ENCODE measurements at regions not wholly inside any gene's neighbourhood (a gene's known extent, or its start where the extent isn't known, plus 50 kb on each side); places are given as distances from the start of the nearest gene placed in this dataset.

GRCh38 chr18:46373131-46373530 is 268.9 kb downstream of the HAUS1 start:
- in situ Hi-C loops (cut with HindIII; ENCODE audit: low sequenced_read_pairs) = loop anchor here (5.0 kb wide), 1 partner anchor 91 kb away; no protein-coding TSS in a partner anchor

GRCh38 chr18:46373791-46374190 is 269.6 kb downstream of the HAUS1 start:
- in situ Hi-C loops (cut with HindIII; ENCODE audit: low sequenced_read_pairs) = loop anchor here (5.0 kb wide), 1 partner anchor 91 kb away; no protein-coding TSS in a partner anchor

- in situ Hi-C loops (cut with HindIII; ENCODE audit: low sequenced_read_pairs) = loop anchor here (5.0 kb wide), 1 partner anchor 93 kb away; no protein-coding TSS in a partner anchor
These were observed 270.7 kb downstream of the HAUS1 start for GRCh38 chr18:46374850-46375249.

- in situ Hi-C loops (cut with HindIII; ENCODE audit: low sequenced_read_pairs) = no loop called here
These were observed 273.4 kb downstream of the HAUS1 start for GRCh38 chr18:46377557-46377956.

- in situ Hi-C loops (cut with HindIII; ENCODE audit: low sequenced_read_pairs) = no loop called here
These were observed 274.1 kb downstream of the HAUS1 start for GRCh38 chr18:46378126-46378863.

- in situ Hi-C loops (cut with HindIII; ENCODE audit: low sequenced_read_pairs) = no loop called here
These were observed 274.7 kb downstream of the HAUS1 start for GRCh38 chr18:46378864-46379207.

GRCh38 chr18:46379323-46379950 is 275.3 kb downstream of the HAUS1 start:
- in situ Hi-C loops (cut with HindIII; ENCODE audit: low sequenced_read_pairs) = no loop called here

- in situ Hi-C loops (cut with HindIII; ENCODE audit: low sequenced_read_pairs) = no loop called here
These were observed 271.9 kb downstream of the LOXHD1 start for GRCh38 chr18:46385124-46385523.

- in situ Hi-C loops (cut with HindIII; ENCODE audit: low sequenced_read_pairs) = no loop called here
These were observed 270.2 kb downstream of the LOXHD1 start for GRCh38 chr18:46386788-46387187.

GRCh38 chr18:46387441-46388131 is 269.4 kb downstream of the LOXHD1 start:
- in situ Hi-C loops (cut with HindIII; ENCODE audit: low sequenced_read_pairs) = no loop called here

GRCh38 chr18:46388286-46388685 is 268.7 kb downstream of the LOXHD1 start:
- in situ Hi-C loops (cut with HindIII; ENCODE audit: low sequenced_read_pairs) = no loop called here

- in situ Hi-C loops (cut with HindIII; ENCODE audit: low sequenced_read_pairs) = loop anchor here (5.0 kb wide), 1 partner anchor 35 kb away; no protein-coding TSS in a partner anchor
These were observed 264.4 kb downstream of the LOXHD1 start for GRCh38 chr18:46392576-46392975.

GRCh38 chr18:46393230-46393629 is 263.8 kb downstream of the LOXHD1 start:
- in situ Hi-C loops (cut with HindIII; ENCODE audit: low sequenced_read_pairs) = loop anchor here (5.0 kb wide), 1 partner anchor 36 kb away; no protein-coding TSS in a partner anchor

- in situ Hi-C loops (cut with HindIII; ENCODE audit: low sequenced_read_pairs) = loop anchor here (5.0 kb wide), 1 partner anchor 37 kb away; no protein-coding TSS in a partner anchor
These were observed 263.1 kb downstream of the LOXHD1 start for GRCh38 chr18:46393961-46394360.

GRCh38 chr18:46395795-46396194 is 261.2 kb downstream of the LOXHD1 start:
- in situ Hi-C loops (cut with HindIII; ENCODE audit: low sequenced_read_pairs) = no loop called here

GRCh38 chr18:46397174-46397573 is 259.8 kb downstream of the LOXHD1 start:
- in situ Hi-C loops (cut with HindIII; ENCODE audit: low sequenced_read_pairs) = no loop called here

- in situ Hi-C loops (cut with HindIII; ENCODE audit: low sequenced_read_pairs) = no loop called here
These were observed 259.0 kb downstream of the LOXHD1 start for GRCh38 chr18:46398005-46398404.

- in situ Hi-C loops (cut with HindIII; ENCODE audit: low sequenced_read_pairs) = no loop called here
These were observed 258.4 kb downstream of the LOXHD1 start for GRCh38 chr18:46398625-46399024.

- in situ Hi-C loops (cut with HindIII; ENCODE audit: low sequenced_read_pairs) = no loop called here
These were observed 257.7 kb downstream of the LOXHD1 start for GRCh38 chr18:46399303-46399702.

- in situ Hi-C loops (cut with HindIII; ENCODE audit: low sequenced_read_pairs) = no loop called here
These were observed 256.6 kb downstream of the LOXHD1 start for GRCh38 chr18:46400449-46400848.

- in situ Hi-C loops (cut with HindIII; ENCODE audit: low sequenced_read_pairs) = no loop called here
These were observed 255.4 kb downstream of the LOXHD1 start for GRCh38 chr18:46401486-46402070.

Measured in DLD1 (cell line).